H1 (cell line): ENCODE measurements at regions not wholly inside any gene's neighbourhood (a gene's known extent, or its start where the extent isn't known, plus 50 kb on each side); places are given as distances from the start of the nearest gene placed in this dataset.

Experiments
- ASH2L ChIP-seq: fragments of 200-600, 300-600 bp; sonication (generic); IDR thresholded peaks from one replicate; pipeline ENCODE4 v1.7.1; 2017; ENCODE audit warnings: low read length
- BRCA1 ChIP-seq: IDR thresholded peaks from 2 replicates; pipeline ENCODE4 v1.6.1; 2012; ENCODE audit warnings: low read depth, low read length, improper control_type of control experiment
- CHD2 ChIP-seq: IDR thresholded peaks from 2 replicates; pipeline ENCODE4 v1.6.1; 2012; ENCODE audit warnings: low read length, improper control_type of control experiment
- NRF1 ChIP-seq: IDR thresholded peaks from 2 replicates; pipeline ENCODE4 v1.6.1; 2011; ENCODE audit warnings: mild to moderate bottlenecking, low read depth, low read length, improper control_type of control experiment
- POLR2A ChIP-seq, 2 experiments: IDR thresholded peaks; 1 replicate in 1 of 2; 2 replicates in 1 of 2; pipeline ENCODE4 v1.6.1; 2011; ENCODE audit warnings: low read depth in 2 of 2, low read length in 2 of 2, mild to moderate bottlenecking in 2 of 2; ENCODE audit errors: control extremely low read depth in 1 of 2
- RFX5 ChIP-seq: IDR thresholded peaks from 2 replicates; pipeline ENCODE4 v1.6.1; 2011; ENCODE audit warnings: low read depth, low read length, improper control_type of control experiment, borderline replicate concordance
- RXRA ChIP-seq: IDR thresholded peaks from 2 replicates; pipeline ENCODE4 v1.6.1; 2011; ENCODE audit warnings: low read depth, mild to moderate bottlenecking, low read length, moderate library complexity; ENCODE audit not compliant: insufficient read depth
- SIN3A ChIP-seq, 2 experiments: IDR thresholded peaks in 1 of 2; conservative IDR thresholded peaks in 1 of 2; 2 replicates each; pipeline ENCODE4 v1.6.1; 2011 to 2012; ENCODE audit warnings: low read length in 2 of 2, improper control_type of control experiment in 1 of 2, low read depth in 1 of 2, mild to moderate bottlenecking in 1 of 2
- SP4 ChIP-seq: IDR thresholded peaks from 2 replicates; pipeline ENCODE4 v1.6.1; 2012; ENCODE audit warnings: low read length, inconsistent platforms
- TAF1 ChIP-seq: IDR thresholded peaks from 2 replicates; pipeline ENCODE4 v1.6.1; 2011; ENCODE audit warnings: mild to moderate bottlenecking, low read depth, low read length
- TBP ChIP-seq: IDR thresholded peaks from 2 replicates; pipeline ENCODE4 v1.6.1; 2011; ENCODE audit warnings: low read depth, low read length, improper control_type of control experiment
- TF ChIP-seq, protein P1 (sequence below): fragments of 300-600 bp; sonication (generic); IDR thresholded peaks from 2 replicates; pipeline ENCODE4 v1.7.1; 2012; ENCODE audit warnings: low read length, moderate library complexity, mild to moderate bottlenecking, inconsistent platforms; ENCODE audit not compliant: insufficient replicate concordance

DNA sequence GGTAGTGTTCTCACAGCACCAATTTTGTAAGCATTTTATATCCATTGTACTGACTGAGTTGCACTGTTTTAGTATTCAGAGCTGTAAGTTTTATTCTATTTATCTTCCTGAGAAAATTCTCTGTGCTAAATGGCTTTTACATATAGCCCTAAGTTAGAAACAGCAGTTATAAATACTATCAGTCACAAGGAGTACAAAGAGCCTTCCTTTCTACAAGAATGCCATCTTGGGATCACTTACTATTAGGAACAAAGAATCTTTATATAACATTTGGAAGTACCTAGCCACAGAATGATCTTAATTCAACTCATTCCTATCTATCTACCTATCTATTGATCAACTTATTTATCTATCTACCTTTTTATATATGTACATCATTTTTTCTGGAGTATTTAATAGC lies 423.9 kb upstream of the RGS18 start (continued):
- TF ChIP-seq, protein P1, sequence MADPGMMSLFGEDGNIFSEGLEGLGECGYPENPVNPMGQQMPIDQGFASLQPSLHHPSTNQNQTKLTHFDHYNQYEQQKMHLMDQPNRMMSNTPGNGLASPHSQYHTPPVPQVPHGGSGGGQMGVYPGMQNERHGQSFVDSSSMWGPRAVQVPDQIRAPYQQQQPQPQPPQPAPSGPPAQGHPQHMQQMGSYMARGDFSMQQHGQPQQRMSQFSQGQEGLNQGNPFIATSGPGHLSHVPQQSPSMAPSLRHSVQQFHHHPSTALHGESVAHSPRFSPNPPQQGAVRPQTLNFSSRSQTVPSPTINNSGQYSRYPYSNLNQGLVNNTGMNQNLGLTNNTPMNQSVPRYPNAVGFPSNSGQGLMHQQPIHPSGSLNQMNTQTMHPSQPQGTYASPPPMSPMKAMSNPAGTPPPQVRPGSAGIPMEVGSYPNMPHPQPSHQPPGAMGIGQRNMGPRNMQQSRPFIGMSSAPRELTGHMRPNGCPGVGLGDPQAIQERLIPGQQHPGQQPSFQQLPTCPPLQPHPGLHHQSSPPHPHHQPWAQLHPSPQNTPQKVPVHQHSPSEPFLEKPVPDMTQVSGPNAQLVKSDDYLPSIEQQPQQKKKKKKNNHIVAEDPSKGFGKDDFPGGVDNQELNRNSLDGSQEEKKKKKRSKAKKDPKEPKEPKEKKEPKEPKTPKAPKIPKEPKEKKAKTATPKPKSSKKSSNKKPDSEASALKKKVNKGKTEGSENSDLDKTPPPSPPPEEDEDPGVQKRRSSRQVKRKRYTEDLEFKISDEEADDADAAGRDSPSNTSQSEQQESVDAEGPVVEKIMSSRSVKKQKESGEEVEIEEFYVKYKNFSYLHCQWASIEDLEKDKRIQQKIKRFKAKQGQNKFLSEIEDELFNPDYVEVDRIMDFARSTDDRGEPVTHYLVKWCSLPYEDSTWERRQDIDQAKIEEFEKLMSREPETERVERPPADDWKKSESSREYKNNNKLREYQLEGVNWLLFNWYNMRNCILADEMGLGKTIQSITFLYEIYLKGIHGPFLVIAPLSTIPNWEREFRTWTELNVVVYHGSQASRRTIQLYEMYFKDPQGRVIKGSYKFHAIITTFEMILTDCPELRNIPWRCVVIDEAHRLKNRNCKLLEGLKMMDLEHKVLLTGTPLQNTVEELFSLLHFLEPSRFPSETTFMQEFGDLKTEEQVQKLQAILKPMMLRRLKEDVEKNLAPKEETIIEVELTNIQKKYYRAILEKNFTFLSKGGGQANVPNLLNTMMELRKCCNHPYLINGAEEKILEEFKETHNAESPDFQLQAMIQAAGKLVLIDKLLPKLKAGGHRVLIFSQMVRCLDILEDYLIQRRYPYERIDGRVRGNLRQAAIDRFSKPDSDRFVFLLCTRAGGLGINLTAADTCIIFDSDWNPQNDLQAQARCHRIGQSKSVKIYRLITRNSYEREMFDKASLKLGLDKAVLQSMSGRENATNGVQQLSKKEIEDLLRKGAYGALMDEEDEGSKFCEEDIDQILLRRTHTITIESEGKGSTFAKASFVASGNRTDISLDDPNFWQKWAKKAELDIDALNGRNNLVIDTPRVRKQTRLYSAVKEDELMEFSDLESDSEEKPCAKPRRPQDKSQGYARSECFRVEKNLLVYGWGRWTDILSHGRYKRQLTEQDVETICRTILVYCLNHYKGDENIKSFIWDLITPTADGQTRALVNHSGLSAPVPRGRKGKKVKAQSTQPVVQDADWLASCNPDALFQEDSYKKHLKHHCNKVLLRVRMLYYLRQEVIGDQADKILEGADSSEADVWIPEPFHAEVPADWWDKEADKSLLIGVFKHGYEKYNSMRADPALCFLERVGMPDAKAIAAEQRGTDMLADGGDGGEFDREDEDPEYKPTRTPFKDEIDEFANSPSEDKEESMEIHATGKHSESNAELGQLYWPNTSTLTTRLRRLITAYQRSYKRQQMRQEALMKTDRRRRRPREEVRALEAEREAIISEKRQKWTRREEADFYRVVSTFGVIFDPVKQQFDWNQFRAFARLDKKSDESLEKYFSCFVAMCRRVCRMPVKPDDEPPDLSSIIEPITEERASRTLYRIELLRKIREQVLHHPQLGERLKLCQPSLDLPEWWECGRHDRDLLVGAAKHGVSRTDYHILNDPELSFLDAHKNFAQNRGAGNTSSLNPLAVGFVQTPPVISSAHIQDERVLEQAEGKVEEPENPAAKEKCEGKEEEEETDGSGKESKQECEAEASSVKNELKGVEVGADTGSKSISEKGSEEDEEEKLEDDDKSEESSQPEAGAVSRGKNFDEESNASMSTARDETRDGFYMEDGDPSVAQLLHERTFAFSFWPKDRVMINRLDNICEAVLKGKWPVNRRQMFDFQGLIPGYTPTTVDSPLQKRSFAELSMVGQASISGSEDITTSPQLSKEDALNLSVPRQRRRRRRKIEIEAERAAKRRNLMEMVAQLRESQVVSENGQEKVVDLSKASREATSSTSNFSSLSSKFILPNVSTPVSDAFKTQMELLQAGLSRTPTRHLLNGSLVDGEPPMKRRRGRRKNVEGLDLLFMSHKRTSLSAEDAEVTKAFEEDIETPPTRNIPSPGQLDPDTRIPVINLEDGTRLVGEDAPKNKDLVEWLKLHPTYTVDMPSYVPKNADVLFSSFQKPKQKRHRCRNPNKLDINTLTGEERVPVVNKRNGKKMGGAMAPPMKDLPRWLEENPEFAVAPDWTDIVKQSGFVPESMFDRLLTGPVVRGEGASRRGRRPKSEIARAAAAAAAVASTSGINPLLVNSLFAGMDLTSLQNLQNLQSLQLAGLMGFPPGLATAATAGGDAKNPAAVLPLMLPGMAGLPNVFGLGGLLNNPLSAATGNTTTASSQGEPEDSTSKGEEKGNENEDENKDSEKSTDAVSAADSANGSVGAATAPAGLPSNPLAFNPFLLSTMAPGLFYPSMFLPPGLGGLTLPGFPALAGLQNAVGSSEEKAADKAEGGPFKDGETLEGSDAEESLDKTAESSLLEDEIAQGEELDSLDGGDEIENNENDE = no peak
- TF ChIP-seq POLR2A (IDR thresholded peaks at IDR 0.05; ENCODE audit: control extremely low read depth in 1 of 2, low read depth in 2 of 2, low read length in 2 of 2) = no peak
- no peak for TF ChIP-seq RFX5
- TF ChIP-seq ASH2L = no peak
- no peak for TF ChIP-seq TAF1
- no peak for TF ChIP-seq TBP
- TF ChIP-seq SP4 = no peak
- no peak for TF ChIP-seq RXRA
- TF ChIP-seq CHD2 = no peak
- no peak for TF ChIP-seq SIN3A (conservative IDR thresholded peaks at IDR 0.05 in 1 of 2, IDR thresholded peaks at IDR 0.05 in 1 of 2; ENCODE audit: low read depth in 1 of 2, low read length in 2 of 2)
- no peak for TF ChIP-seq BRCA1
- no peak for TF ChIP-seq NRF1
